Testis (tissue), 2 donors: ENCODE measurements at regions not wholly inside any gene's neighbourhood (a gene's known extent, or its start where the extent isn't known, plus 50 kb on each side); places are given as distances from the start of the nearest gene placed in this dataset.
"Not testable (repeated sequence)": the region's sequence is repeated elsewhere in the genome, so short reads cannot be mapped to it uniquely, and the experiment has no call there.

Experiments
- DNase-seq: peaks from one replicate; pipeline ENCODE4 v3.0.0-alpha.2; 2019
- H3K27ac ChIP-seq, 2 donors: fragments of 200-600 bp; sonication (generic); one replicate each; pipeline ENCODE4 v1.5.1; 2019
- H3K27me3 ChIP-seq: fragments of 200-600 bp; sonication (generic); one replicate; pipeline ENCODE4 v1.5.1; 2019
- H3K36me3 ChIP-seq: fragments of 200-600 bp; sonication (generic); one replicate; pipeline ENCODE4 v1.5.1; 2017; ENCODE audit warnings: low read depth; ENCODE audit errors: missing control alignments
- H3K4me1 ChIP-seq: fragments of 200-600 bp; sonication (generic); one replicate; pipeline ENCODE4 v1.5.1; 2019
- H3K4me3 ChIP-seq, 2 donors: fragments of 200-600 bp; sonication (generic); one replicate each; pipeline ENCODE4 v1.5.1; 2017 to 2019
- H3K9me3 ChIP-seq: fragments of 200-600 bp; sonication (generic); one replicate; pipeline ENCODE4 v1.5.1; 2017
- CTCF ChIP-seq, 3 experiments: fragments of 450-650 bp in 2 of 3; fragments of 200-600 bp in 1 of 3; sonication (generic) in 1 of 3; IDR thresholded peaks; one replicate each; pipeline ENCODE4 v1.5.1; 2016 to 2019; ENCODE audit warnings: antibody characterized with exemption in 3 of 3, mild to moderate bottlenecking in 2 of 3, moderate library complexity in 1 of 3
- POLR2A ChIP-seq: fragments of 450-650 bp; IDR thresholded peaks from one replicate; pipeline ENCODE4 v1.6.1; 2017; ENCODE audit warnings: antibody characterized with exemption, mild to moderate bottlenecking, moderate library complexity
- WGBS, 2 donors: methylation state at CpG; one replicate each; pipeline ENCODE4 v1.1.5; 2018; 5-methylcytosine and 5-hydroxymethylcytosine counted together
- intact Hi-C: fragments of 100-400 bp; cut with DNase I; formaldehyde crosslinking; loops from one replicate; pipeline ENCODE4 v1.15.1; 2023; ENCODE audit warnings: low total_unique reads

- Histone ChIP-seq H3K36me3 (no peaks in the 10 kb centered on the region), H3K9me3 (no peaks in the 10 kb centered on the region), H3K4me1 (no peaks in the 10 kb centered on the region), H3K4me3 (no peak overlapping the region), H3K27ac (no peak overlapping the region), H3K27me3 (no peaks in the 10 kb centered on the region)
- WGBS, 2 donors: 92 to 96% methylated on average over 5 of the region's 5 CpGs
- TF ChIP-seq CTCF (IDR thresholded peaks at IDR 0.05) (no peak), POLR2A (no peak)
- intact Hi-C loops: no loop called here
- no peak for DNase-seq
Observed at GRCh38 chr10:124168581-124168980, 75.2 kb upstream of the CHST15 start.

GRCh38 chr10:124167925-124168324, 74.5 kb upstream of the CHST15 start:
- H3K27me3 ChIP-seq, intact Hi-C loops, H3K9me3 ChIP-seq, H3K36me3 ChIP-seq, DNase-seq, H3K27ac ChIP-seq, H3K4me3 ChIP-seq, H3K4me1 ChIP-seq: not testable (repeated sequence)
- WGBS, 2 donors: 96 to 99% methylated on average over 5 of the region's 5 CpGs

- WGBS, 2 donors: 82 to 88% methylated on average over 20 of the region's 20 CpGs
- intact Hi-C loops: no loop called here
- H3K4me1 ChIP-seq: no peaks in the 10 kb centered on the region
- H3K27ac ChIP-seq: no peak overlapping the region
- TF ChIP-seq CTCF (IDR thresholded peaks at IDR 0.05) (no peak), POLR2A (no peak)
- H3K27me3 ChIP-seq: no peaks in the 10 kb centered on the region
- no peak overlapping the region for H3K4me3 ChIP-seq
- no peaks in the 10 kb centered on the region for H3K9me3 ChIP-seq
- no peak for DNase-seq
- H3K36me3 ChIP-seq: no peaks in the 10 kb centered on the region
Observed at GRCh38 chr10:124166431-124167125, 73.2 kb upstream of the CHST15 start.

GRCh38 chr10:124165827-124166226, 72.4 kb upstream of the CHST15 start:
- no peaks in the 10 kb centered on the region for H3K27me3 ChIP-seq
- no peak overlapping the region for H3K4me3 ChIP-seq
- 89 to 97% methylated on average over 3 of the region's 3 CpGs for WGBS, 2 donors
- no peaks in the 10 kb centered on the region for H3K4me1 ChIP-seq
- H3K36me3 ChIP-seq: no peaks in the 10 kb centered on the region
- intact Hi-C loops: no loop called here
- TF ChIP-seq POLR2A (no peak), CTCF (IDR thresholded peaks at IDR 0.05) (no peak)
- H3K27ac ChIP-seq: no peak overlapping the region
- no peaks in the 10 kb centered on the region for H3K9me3 ChIP-seq
- no peak for DNase-seq

- no peak for DNase-seq
- H3K27me3 ChIP-seq: no peaks in the 10 kb centered on the region
Observed at GRCh38 chr10:124165311-124165710, 71.9 kb upstream of the CHST15 start.

More at GRCh38 chr10:124165311-124165710, 71.9 kb upstream of the CHST15 start:
- H3K4me3 ChIP-seq: no peak overlapping the region
- no peaks in the 10 kb centered on the region for H3K4me1 ChIP-seq
- TF ChIP-seq CTCF (IDR thresholded peaks at IDR 0.05): no peak
- no peak for TF ChIP-seq POLR2A
- WGBS, 2 donors: 98 to 99% methylated on average over 8 of the region's 8 CpGs
- intact Hi-C loops: no loop called here
- H3K27ac ChIP-seq: no peak overlapping the region
- H3K9me3 ChIP-seq: no peaks in the 10 kb centered on the region
- no peaks in the 10 kb centered on the region for H3K36me3 ChIP-seq
